AG09319 (cell line): ENCODE measurements at regions not wholly inside any gene's neighbourhood (a gene's known extent, or its start where the extent isn't known, plus 50 kb on each side); places are given as distances from the start of the nearest gene placed in this dataset.

Experiments used
- DNase-seq: peaks from one replicate; pipeline ENCODE4 v3.0.0-alpha.2; 2010; ENCODE audit warnings: low read depth; ENCODE audit errors: extremely low read depth
- CTCF ChIP-seq: IDR thresholded peaks from 2 replicates; pipeline ENCODE4 v1.5.1; 2011; ENCODE audit warnings: low read depth, mild to moderate bottlenecking, inconsistent platforms, low read length, moderate library complexity

GRCh38 chr2:20925265-20925889 lies 102.5 kb upstream of the LDAH start:
- TF ChIP-seq CTCF, result no peak
- no peak for DNase-seq

- no peak for TF ChIP-seq CTCF
- DNase-seq, result no peak
Measured at GRCh38 chr2:20919297-20919800, 96.4 kb upstream of the LDAH start.

GRCh38 chr2:20917719-20918572 lies 95.0 kb upstream of the LDAH start:
- no peak for TF ChIP-seq CTCF
- no peak for DNase-seq

GRCh38 chr2:20917287-20917660 lies 94.4 kb upstream of the LDAH start:
- no peak for TF ChIP-seq CTCF
- DNase-seq, result no peak

GRCh38 chr2:20916604-20917286 lies 93.8 kb upstream of the LDAH start:
- peak; percentile 30 for TF ChIP-seq CTCF
- no peak for DNase-seq

- no peak for TF ChIP-seq CTCF
- DNase-seq, result no peak
Measured at GRCh38 chr2:20915271-20915670, 92.4 kb upstream of the LDAH start.

GRCh38 chr2:20914771-20915170 lies 91.9 kb upstream of the LDAH start:
- no peak for TF ChIP-seq CTCF
- DNase-seq, result no peak
